SK-N-MC (cell line): ENCODE measurements at regions not wholly inside any gene's neighbourhood (a gene's known extent, or its start where the extent isn't known, plus 50 kb on each side); places are given as distances from the start of the nearest gene placed in this dataset.

ENCODE experiments used
- EZH2 ChIP-seq: fragments of 200-600 bp; sonication (generic); IDR thresholded peaks from one replicate; pipeline ENCODE4 v1.6.1; 2017; ENCODE audit warnings: antibody characterized with exemption
- FOXP2 ChIP-seq: optimal IDR thresholded peaks from 2 replicates; pipeline ENCODE3; 2011; ENCODE audit warnings: mild to moderate bottlenecking, moderate library complexity; ENCODE audit not compliant: insufficient read depth; ENCODE audit errors: extremely low read length, control extremely low read depth
- POLR2AphosphoS5 ChIP-seq: IDR thresholded peaks from 2 replicates; pipeline ENCODE4 v1.6.1; 2012; ENCODE audit warnings: mild to moderate bottlenecking, low read depth, low read length, borderline replicate concordance

- no peak for TF ChIP-seq POLR2AphosphoS5
- no peak for TF ChIP-seq EZH2
- no peak for TF ChIP-seq FOXP2
These were observed 59.4 kb upstream of the BZW1 start for GRCh38 chr2:200752332-200752731.
